ENCODE measurements at regions not wholly inside any gene's neighbourhood (a gene's known extent, or its start where the extent isn't known, plus 50 kb on each side); places are given as distances from the start of the nearest gene placed in this dataset.

- no peak for TF ChIP-seq CTCF (conservative IDR thresholded peaks at IDR 0.05; ENCODE audit: low read depth, low read length)
- TF ChIP-seq EZH2 (IDR thresholded peaks at IDR 0.05; ENCODE audit: low read length, unreplicated experiment), result no peak
Measured at GRCh38 chr17:51481370-51481769, 221.0 kb downstream of the UTP18 start.
